Stimulated activated naive CD8-positive, alpha-beta T cell treated with anti-CD3 and anti-CD28 coated beads, Interleukin-15, Interleukin-2, amounts not matched to agents 100 U/mL and 50 U/mL, for 24 hours (primary cell): ENCODE measurements at regions not wholly inside any gene's neighbourhood (a gene's known extent, or its start where the extent isn't known, plus 50 kb on each side); places are given as distances from the start of the nearest gene placed in this dataset.

Experiments used
- ATAC-seq: fragments of 150-1000 bp; cut with Tn5 transposase; one replicate; pipeline ENCODE4 v1.10.0; 2021
- DNase-seq: peaks from one replicate; pipeline ENCODE4 v3.0.0; 2021

- ATAC-seq (peak; percentile 52), DNase-seq (peak; percentile 5)
These were observed 72.9 kb upstream of the DSP start for GRCh38 chr6:7468382-7469081.

GRCh38 chr6:7469696-7470095, 71.8 kb upstream of the DSP start:
- ATAC-seq: no peak
- no peak for DNase-seq

GRCh38 chr6:7471171-7471570, 70.3 kb upstream of the DSP start:
- ATAC-seq: no peak
- no peak for DNase-seq

GRCh38 chr6:7473805-7474719, 67.4 kb upstream of the DSP start:
- ATAC-seq (no peak), DNase-seq (no peak)

- no peak for ATAC-seq
- DNase-seq: no peak
These were observed 66.4 kb upstream of the DSP start for GRCh38 chr6:7475081-7475480.

GRCh38 chr6:7479801-7480266, 61.6 kb upstream of the DSP start:
- ATAC-seq (no peak), DNase-seq (no peak)

GRCh38 chr6:7484666-7485065, 56.8 kb upstream of the DSP start:
- DNase-seq: no peak
- no peak for ATAC-seq

GRCh38 chr6:7486951-7487350, 54.5 kb upstream of the DSP start:
- ATAC-seq: no peak

GRCh38 chr6:7488494-7488893, 53.0 kb upstream of the DSP start:
- ATAC-seq: no peak
- no peak for DNase-seq

More at GRCh38 chr6:7486951-7487350, 54.5 kb upstream of the DSP start:
- DNase-seq: no peak

GRCh38 chr6:7489376-7489775, 52.1 kb upstream of the DSP start:
- no peak for ATAC-seq
- DNase-seq: no peak
